ENCODE measurements at regions not wholly inside any gene's neighbourhood (a gene's known extent, or its start where the extent isn't known, plus 50 kb on each side); places are given as distances from the start of the nearest gene placed in this dataset.

GRCh38 chr1:29650476-29650875 lies 414.2 kb downstream of the PTPRU start:
- no peaks in the 10 kb centered on the region for H3K4me1 ChIP-seq (ENCODE audit: insufficient read depth, low read length, poor library complexity, severe bottlenecking)
- H3K36me3 ChIP-seq (ENCODE audit: insufficient read depth, low read length) = no peaks in the 10 kb centered on the region
- no peaks in the 10 kb centered on the region for H3K9me2 ChIP-seq (replicated peaks; ENCODE audit: low read depth, low read length)
- H4K20me1 ChIP-seq (ENCODE audit: insufficient read depth, low read length, poor library complexity, severe bottlenecking) = no peaks in the 10 kb centered on the region
- no peaks in the 10 kb centered on the region for H3K79me2 ChIP-seq (ENCODE audit: insufficient read depth, low read length)
- no peak overlapping the region for H2AFZ ChIP-seq (ENCODE audit: low read length)
- no peak for TF ChIP-seq EZH2phosphoT487 (IDR thresholded peaks at IDR 0.05; ENCODE audit: borderline replicate concordance)
- no peak for TF ChIP-seq CTCF (conservative IDR thresholded peaks at IDR 0.05; ENCODE audit: low read length)
- H3K4me3 ChIP-seq (ENCODE audit: low read length, poor library complexity, severe bottlenecking) = no peak overlapping the region
- H3K9me3 ChIP-seq (ENCODE audit: insufficient read depth, low read depth, low read length) = no peaks in the 10 kb centered on the region
- no peaks in the 10 kb centered on the region for H3K27me3 ChIP-seq (ENCODE audit: insufficient read depth, low read length, poor library complexity, severe bottlenecking)
- H3K9ac ChIP-seq (ENCODE audit: low read depth, low read length, poor library complexity, severe bottlenecking) = no peak overlapping the region
- H3K4me2 ChIP-seq (ENCODE audit: low read depth, low read length, poor library complexity, severe bottlenecking) = no peak overlapping the region
- H3F3A ChIP-seq (ENCODE audit: low read depth) = no peaks in the 10 kb centered on the region

GRCh38 chr1:29650041-29650400 lies 413.7 kb downstream of the PTPRU start:
- no peak overlapping the region for H3K4me2 ChIP-seq (ENCODE audit: low read depth, low read length, poor library complexity, severe bottlenecking)
- no peaks in the 10 kb centered on the region for H3K27me3 ChIP-seq (ENCODE audit: insufficient read depth, low read length, poor library complexity, severe bottlenecking)
- no peaks in the 10 kb centered on the region for H3K79me2 ChIP-seq (ENCODE audit: insufficient read depth, low read length)
- no peaks in the 10 kb centered on the region for H3F3A ChIP-seq (ENCODE audit: low read depth)
- no peak overlapping the region for H3K9ac ChIP-seq (ENCODE audit: low read depth, low read length, poor library complexity, severe bottlenecking)
- no peaks in the 10 kb centered on the region for H3K9me2 ChIP-seq (replicated peaks; ENCODE audit: low read depth, low read length)
- no peaks in the 10 kb centered on the region for H4K20me1 ChIP-seq (ENCODE audit: insufficient read depth, low read length, poor library complexity, severe bottlenecking)
- TF ChIP-seq EZH2phosphoT487 (IDR thresholded peaks at IDR 0.05; ENCODE audit: borderline replicate concordance) = no peak
- no peak for TF ChIP-seq CTCF (conservative IDR thresholded peaks at IDR 0.05; ENCODE audit: low read length)
- H3K36me3 ChIP-seq (ENCODE audit: insufficient read depth, low read length) = no peaks in the 10 kb centered on the region
- H3K4me1 ChIP-seq (ENCODE audit: insufficient read depth, low read length, poor library complexity, severe bottlenecking) = no peaks in the 10 kb centered on the region
- H3K9me3 ChIP-seq (ENCODE audit: insufficient read depth, low read depth, low read length) = no peaks in the 10 kb centered on the region
- no peak overlapping the region for H3K4me3 ChIP-seq (ENCODE audit: low read length, poor library complexity, severe bottlenecking)
- H2AFZ ChIP-seq (ENCODE audit: low read length) = no peak overlapping the region

GRCh38 chr1:29649189-29650040 lies 413.1 kb downstream of the PTPRU start:
- Histone ChIP-seq H3K4me3 (ENCODE audit: low read length, poor library complexity, severe bottlenecking) (no peak overlapping the region), H3K9ac (ENCODE audit: low read depth, low read length, poor library complexity, severe bottlenecking) (no peak overlapping the region), H3F3A (ENCODE audit: low read depth) (no peaks in the 10 kb centered on the region), H3K27me3 (ENCODE audit: insufficient read depth, low read length, poor library complexity, severe bottlenecking) (no peaks in the 10 kb centered on the region), H3K36me3 (ENCODE audit: insufficient read depth, low read length) (no peaks in the 10 kb centered on the region), H2AFZ (ENCODE audit: low read length) (no peak overlapping the region), H3K4me1 (ENCODE audit: insufficient read depth, low read length, poor library complexity, severe bottlenecking) (no peaks in the 10 kb centered on the region), H3K79me2 (ENCODE audit: insufficient read depth, low read length) (no peaks in the 10 kb centered on the region), H3K9me2 (replicated peaks; ENCODE audit: low read depth, low read length) (no peaks in the 10 kb centered on the region), H3K9me3 (ENCODE audit: insufficient read depth, low read depth, low read length) (no peaks in the 10 kb centered on the region), H3K4me2 (ENCODE audit: low read depth, low read length, poor library complexity, severe bottlenecking) (no peak overlapping the region), H4K20me1 (ENCODE audit: insufficient read depth, low read length, poor library complexity, severe bottlenecking) (no peaks in the 10 kb centered on the region)
- TF ChIP-seq EZH2phosphoT487 (IDR thresholded peaks at IDR 0.05; ENCODE audit: borderline replicate concordance) (no peak), CTCF (conservative IDR thresholded peaks at IDR 0.05; ENCODE audit: low read length) (no peak)
